PC-9 (cell line): ENCODE measurements at regions not wholly inside any gene's neighbourhood (a gene's known extent, or its start where the extent isn't known, plus 50 kb on each side); places are given as distances from the start of the nearest gene placed in this dataset.
A peak's percentile ranks its signal among the peaks of the same experiment; 100 is the strongest.

Experiments used
- BruUV-seq: library from RNA; stranded (reverse); fragments of 400-500 nt; replicated peaks from 2 replicates; lab custom pipeline; 2021; lab: Mats Ljungman, UMichigan
- CTCF ChIA-PET: fragments of 300-600 bp; sonication (Branson Sonifier 250); formaldehyde crosslinking; loops from one replicate; lab custom pipeline; 2022; ENCODE audit warnings: antibody characterized with exemption; lab: Charles Lee
- POLR2A ChIA-PET: fragments of 300-600 bp; sonication (Branson Sonifier 250); formaldehyde crosslinking; loops from one replicate; lab custom pipeline; 2022; ENCODE audit warnings: antibody characterized with exemption; ENCODE audit not compliant: unreplicated experiment; lab: Charles Lee
- DNase-seq, 2 experiments: peaks; one replicate each; pipeline versions ENCODE4 v3.0.0 to v3.0.0-alpha.2; 2015 to 2022; ENCODE audit warnings: mixed read lengths in 1 of 2
- H2AFZ ChIP-seq: fragments of 200-600 bp; sonication (generic); 2 replicates; pipeline ENCODE4 v1.8.1; 2017; ENCODE audit warnings: antibody characterized with exemption
- H3F3A ChIP-seq: fragments of 200-600 bp; sonication (generic); 2 replicates; pipeline ENCODE4 v1.8.1; 2017; ENCODE audit warnings: antibody characterized with exemption, mild to moderate bottlenecking, low read depth; ENCODE audit not compliant: insufficient read depth
- H3K27ac ChIP-seq: fragments of 200-600 bp; sonication (generic); 2 replicates; pipeline ENCODE4 v1.6.1; 2016; ENCODE audit warnings: mixed run types
- H3K27me3 ChIP-seq: fragments of 200-600 bp; sonication (generic); 2 replicates; pipeline ENCODE4 v1.6.1; 2016; ENCODE audit warnings: low read depth, mixed run types; ENCODE audit not compliant: insufficient read depth
- H3K36me3 ChIP-seq: fragments of 200-600 bp; sonication (generic); 2 replicates; pipeline ENCODE4 v1.6.1; 2016; ENCODE audit warnings: low read depth, mixed run types
- H3K4me1 ChIP-seq: fragments of 200-600 bp; sonication (generic); replicated peaks from 2 replicates; pipeline ENCODE4 v1.6.1; 2016; ENCODE audit warnings: mixed run types; ENCODE audit not compliant: insufficient read depth
- H3K4me2 ChIP-seq: fragments of 200-600 bp; sonication (generic); 2 replicates; pipeline ENCODE4 v1.6.1; 2017; ENCODE audit warnings: mixed run types
- H3K4me3 ChIP-seq: fragments of 200-600 bp; sonication (generic); 2 replicates; pipeline ENCODE4 v1.6.1; 2016; ENCODE audit warnings: mixed run types
- H3K79me2 ChIP-seq: fragments of 200-600 bp; sonication (generic); 2 replicates; pipeline ENCODE4 v1.6.1; 2017; ENCODE audit warnings: low read depth, mixed run types
- H3K9me2 ChIP-seq: fragments of 200-600 bp; sonication (generic); 2 replicates; pipeline ENCODE4 v1.8.1; 2017; ENCODE audit warnings: mild to moderate bottlenecking; ENCODE audit not compliant: insufficient read depth
- H3K9me3 ChIP-seq: fragments of 200-600 bp; sonication (generic); 2 replicates; pipeline ENCODE4 v1.8.1; 2016; ENCODE audit warnings: low read depth; ENCODE audit not compliant: insufficient read depth
- H4K20me1 ChIP-seq: fragments of 200-600 bp; sonication (generic); 2 replicates; pipeline ENCODE4 v1.8.1; 2017; ENCODE audit not compliant: insufficient read depth
- CTCF ChIP-seq: fragments of 200-600 bp; sonication (generic); conservative IDR thresholded peaks from 2 replicates; pipeline ENCODE4 v1.6.1; 2017; ENCODE audit warnings: mixed run types, antibody characterized with exemption, mild to moderate bottlenecking, moderate library complexity
- EZH2 ChIP-seq: fragments of 200-600 bp; sonication (generic); IDR thresholded peaks from 2 replicates; pipeline ENCODE4 v1.8.0; 2017; ENCODE audit warnings: antibody characterized with exemption, low read depth
- intact Hi-C: fragments of 100-400 bp; cut with micrococcal nuclease; formaldehyde crosslinking; loops from one replicate; pipeline ENCODE4 v1.10.0; 2022; ENCODE audit not compliant: unreplicated experiment

GRCh38 chr6:125693480-125693879 is 56.0 kb upstream of the HEY2 start:
- no peak overlapping the region for H3K4me3 ChIP-seq
- no peaks in the 10 kb centered on the region for H4K20me1 ChIP-seq
- ChIA-PET CTCF (no interaction called here), POLR2A (no interaction called here)
- 0 out of 2 replicates have a peak, but pooled peaks cover 3% of the 10 kb centered on the region for H3K27me3 ChIP-seq
- H3K79me2 ChIP-seq = no peaks in the 10 kb centered on the region
- no peak overlapping the region for H3K27ac ChIP-seq
- no peak overlapping the region for H2AFZ ChIP-seq
- no peak for DNase-seq
- intact Hi-C loops = no loop called here
- TF ChIP-seq EZH2 = no peak
- no peak for TF ChIP-seq CTCF
- no peak overlapping the region for H3K4me2 ChIP-seq
- H3K9me2 ChIP-seq = no peaks in the 10 kb centered on the region
- 0 out of 2 replicates have a peak, but pooled peaks cover 3% of the 10 kb centered on the region for H3K9me3 ChIP-seq
- BruUV-seq = no TSS peak
- H3K36me3 ChIP-seq = no peaks in the 10 kb centered on the region
- H3K4me1 ChIP-seq = no peaks in the 10 kb centered on the region
- no peaks in the 10 kb centered on the region for H3F3A ChIP-seq

- Histone ChIP-seq H4K20me1 (no peaks in the 10 kb centered on the region), H3K4me2 (no peak overlapping the region), H3K27me3 (no peaks in the 10 kb centered on the region), H3K4me1 (no peaks in the 10 kb centered on the region), H3F3A (no peaks in the 10 kb centered on the region), H3K27ac (no peak overlapping the region), H3K36me3 (no peaks in the 10 kb centered on the region), H2AFZ (no peak overlapping the region), H3K4me3 (no peak overlapping the region), H3K79me2 (no peaks in the 10 kb centered on the region), H3K9me2 (no peaks in the 10 kb centered on the region), H3K9me3 (no peaks in the 10 kb centered on the region)
- CTCF ChIA-PET = no interaction called here
- BruUV-seq = no TSS peak
- POLR2A ChIA-PET = no interaction called here
- peak in 1 of 2 experiments; percentile 8 for DNase-seq
- TF ChIP-seq EZH2 (no peak), CTCF (no peak)
- intact Hi-C loops = no loop called here
Measured at GRCh38 chr6:125699591-125699990, 49.8 kb upstream of the HEY2 start.
